AG09319 (cell line): ENCODE measurements at regions not wholly inside any gene's neighbourhood (a gene's known extent, or its start where the extent isn't known, plus 50 kb on each side); places are given as distances from the start of the nearest gene placed in this dataset.
"Not testable (repeated sequence)": the region's sequence is repeated elsewhere in the genome, so short reads cannot be mapped to it uniquely, and the experiment has no call there.

Source experiments
- DNase-seq: peaks from one replicate; pipeline ENCODE4 v3.0.0-alpha.2; 2010; ENCODE audit warnings: low read depth; ENCODE audit errors: extremely low read depth
- CTCF ChIP-seq: IDR thresholded peaks from 2 replicates; pipeline ENCODE4 v1.5.1; 2011; ENCODE audit warnings: low read depth, mild to moderate bottlenecking, inconsistent platforms, low read length, moderate library complexity

GRCh38 chr1:244296447-244296846, 155.3 kb downstream of the ADSS2 start:
- TF ChIP-seq CTCF, result no peak
- DNase-seq, result no peak

GRCh38 chr1:244297087-244297486, 154.6 kb downstream of the ADSS2 start:
- no peak for DNase-seq
- no peak for TF ChIP-seq CTCF

- DNase-seq, result no peak
- TF ChIP-seq CTCF, result no peak
These were observed 154.1 kb downstream of the ADSS2 start for GRCh38 chr1:244297616-244298015.

GRCh38 chr1:244300029-244300375, 151.7 kb downstream of the ADSS2 start:
- not testable (repeated sequence) for DNase-seq

- TF ChIP-seq CTCF, result no peak
- no peak for DNase-seq
These were observed 150.0 kb downstream of the ADSS2 start for GRCh38 chr1:244301595-244302130.

- DNase-seq, result no peak
- no peak for TF ChIP-seq CTCF
These were observed 148.7 kb downstream of the ADSS2 start for GRCh38 chr1:244302876-244303609.

- no peak for DNase-seq
These were observed 148.1 kb downstream of the ADSS2 start for GRCh38 chr1:244303610-244303969.

More at GRCh38 chr1:244303610-244303969, 148.1 kb downstream of the ADSS2 start:
- no peak for TF ChIP-seq CTCF
